Heart left ventricle (tissue), 16 donors: ENCODE measurements at regions not wholly inside any gene's neighbourhood (a gene's known extent, or its start where the extent isn't known, plus 50 kb on each side); places are given as distances from the start of the nearest gene placed in this dataset.

Source experiments
- ATAC-seq, 4 donors: fragments of 200-7000 bp; cut with Tn5 transposase; one replicate each; pipeline ENCODE4 v1.9.1; 2020 to 2022; ENCODE audit warnings: moderate library complexity in 4 of 4, mild to moderate bottlenecking in 3 of 4, moderate number of reproducible peaks in 1 of 4
- DNase-seq, 5 donors: peaks; one replicate each; pipeline ENCODE4 v3.0.0-alpha.2; 2020
- H3K27ac ChIP-seq, 12 donors: fragments of 200-600 bp; sonication (generic) in 4 of 12; one replicate each; pipeline versions ENCODE4 v1.5.0 to v1.8.0; 2016 to 2022; ENCODE audit warnings: mild to moderate bottlenecking in 2 of 12
- H3K27me3 ChIP-seq, 9 donors: fragments of 200-600 bp; sonication (generic) in 2 of 9; one replicate each; pipeline versions ENCODE4 v1.5.1 to v1.8.0; 2016 to 2022; ENCODE audit warnings: mild to moderate bottlenecking in 3 of 9
- H3K36me3 ChIP-seq, 9 donors: fragments of 200-600 bp; sonication (generic) in 2 of 9; one replicate each; pipeline versions ENCODE4 v1.5.0 to v1.8.0; 2018 to 2022; ENCODE audit warnings: mild to moderate bottlenecking in 2 of 9
- H3K4me1 ChIP-seq, 12 donors: fragments of 200-600 bp; sonication (generic) in 4 of 12; one replicate each; pipeline versions ENCODE4 v1.5.0 to v1.8.0; 2016 to 2022; ENCODE audit warnings: mild to moderate bottlenecking in 3 of 12
- H3K4me3 ChIP-seq, 12 donors: fragments of 200-600 bp; sonication (generic) in 4 of 12; one replicate each; pipeline versions ENCODE4 v1.5.0 to v1.8.0; 2017 to 2022; ENCODE audit warnings: mild to moderate bottlenecking in 9 of 12, moderate library complexity in 4 of 12
- H3K9me3 ChIP-seq, 12 donors: fragments of 200-600 bp; sonication (generic) in 4 of 12; one replicate each; pipeline versions ENCODE4 v1.5.0 to v1.8.0; 2016 to 2022; ENCODE audit warnings: mild to moderate bottlenecking in 1 of 12
- POLR2A ChIP-seq, 2 donors: fragments of 450-650 bp; IDR thresholded peaks; one replicate each; pipeline ENCODE4 v1.6.1; 2017; ENCODE audit warnings: antibody characterized with exemption in 2 of 2, mild to moderate bottlenecking in 2 of 2, moderate library complexity in 2 of 2
- WGBS, 4 donors: extraction: QIAGEN DNeasy Blood & Tissue Kit in 2 of 4; methylation state at CpG; one replicate each; pipeline versions ENCODE4 v1.1.5 to v1.1.7; 2013 to 2018; 5-methylcytosine and 5-hydroxymethylcytosine counted together
- intact Hi-C, 10 donors: fragments of 100-400 bp; cut with DNase I; formaldehyde crosslinking; loops; one replicate each; pipeline versions ENCODE4 v1.11.1 to v1.14.2; 2022
- TF ChIP-seq, protein P1 (sequence below), 12 donors: fragments of 200-600 bp; sonication (generic) in 4 of 12; IDR thresholded peaks; one replicate each; pipeline versions ENCODE4 v1.5.0 to v1.8.0; 2018 to 2022; ENCODE audit warnings: antibody characterized with exemption in 12 of 12, mild to moderate bottlenecking in 5 of 12
- donor health status: ischemic (EF 13 %, LVEDD 7.1; RV severe dilation, severe dysfunction).
- donor health status: healthy with polysubstance abuse.
- donor health status: DM: no; HTN: yes; CAD: no.
- donor health status: DM: no; HTN: no; CAD: no.
- donor health status: ischemic (EF 25% LVEDD 6.9; RV normal size, moderate dysfunction).
- donor health status: ischemic (EF 25% LVEDD 5.7; RV mildly dilated, moderate dysfunction).
- donor health status: healthy.
- donor health status: DM: yes; HTN: yes; CAD: no.
- donor health status: ischemic (EF 35%, LVEDD 5.7; RV mildly dilated, moderate dysfunction).
- donor health status: nonischemic (EF 11% LVEDD 7.7; RV severe dilation, severe dysfunction).
- donor health status: DM: yes; HTN: yes; CAD: no.
- donor health status: PGD.
- donor health status: ischemic (EF 29% LVEDD 5.4; RV normal size, mild dysfunction).
- donor health status: nonischemic (EF 23%, LVEDD 6.1; RV moderate dilation, normal function).

DNA sequence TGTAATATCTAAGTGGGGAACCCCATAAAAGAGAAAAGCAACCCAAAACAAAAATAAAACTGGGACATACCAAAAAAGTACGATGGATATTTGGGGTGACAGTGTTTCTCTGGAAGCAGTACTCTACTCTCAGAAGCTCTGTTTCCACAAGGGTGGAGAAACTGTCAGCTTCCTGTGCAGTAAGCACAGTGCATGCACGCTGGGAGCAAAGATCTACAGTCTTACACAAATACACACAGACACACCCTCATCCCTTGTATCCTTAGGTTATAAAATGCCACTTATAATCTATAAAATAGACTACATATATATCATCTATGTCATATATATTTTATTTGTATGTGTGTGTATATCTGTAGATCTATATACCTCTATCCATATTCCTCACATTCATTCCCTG lies 225.8 kb upstream of the SOX5 start:
- H3K4me1 ChIP-seq, result peaks cover 0 to 5% (median 0%) of the 10 kb centered on the region in 12 donors
- ATAC-seq, result no peak

GRCh38 chr12:24173067-24173466 lies 223.6 kb upstream of the SOX5 start:
- DNase-seq (no peak), ATAC-seq (no peak)
- Histone ChIP-seq H3K36me3 (no peaks in the 10 kb centered on the region), H3K9me3 (no peaks in the 10 kb centered on the region), H3K4me1 (peaks cover 0 to 5% (median 0%) of the 10 kb centered on the region in 12 donors), H3K27ac (no peak overlapping the region), H3K27me3 (no peaks in the 10 kb centered on the region), H3K4me3 (no peak overlapping the region)
- WGBS, 4 donors, result 70 to 81% (median 72%) methylated on average over 7 of the region's 7 CpGs
- intact Hi-C loops, result no loop called here
- TF ChIP-seq, protein P1, sequence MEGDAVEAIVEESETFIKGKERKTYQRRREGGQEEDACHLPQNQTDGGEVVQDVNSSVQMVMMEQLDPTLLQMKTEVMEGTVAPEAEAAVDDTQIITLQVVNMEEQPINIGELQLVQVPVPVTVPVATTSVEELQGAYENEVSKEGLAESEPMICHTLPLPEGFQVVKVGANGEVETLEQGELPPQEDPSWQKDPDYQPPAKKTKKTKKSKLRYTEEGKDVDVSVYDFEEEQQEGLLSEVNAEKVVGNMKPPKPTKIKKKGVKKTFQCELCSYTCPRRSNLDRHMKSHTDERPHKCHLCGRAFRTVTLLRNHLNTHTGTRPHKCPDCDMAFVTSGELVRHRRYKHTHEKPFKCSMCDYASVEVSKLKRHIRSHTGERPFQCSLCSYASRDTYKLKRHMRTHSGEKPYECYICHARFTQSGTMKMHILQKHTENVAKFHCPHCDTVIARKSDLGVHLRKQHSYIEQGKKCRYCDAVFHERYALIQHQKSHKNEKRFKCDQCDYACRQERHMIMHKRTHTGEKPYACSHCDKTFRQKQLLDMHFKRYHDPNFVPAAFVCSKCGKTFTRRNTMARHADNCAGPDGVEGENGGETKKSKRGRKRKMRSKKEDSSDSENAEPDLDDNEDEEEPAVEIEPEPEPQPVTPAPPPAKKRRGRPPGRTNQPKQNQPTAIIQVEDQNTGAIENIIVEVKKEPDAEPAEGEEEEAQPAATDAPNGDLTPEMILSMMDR (IDR thresholded peaks at IDR 0.05), result no peak
- TF ChIP-seq POLR2A (IDR thresholded peaks at IDR 0.05), result no peak

More for the DNA sequence above, 225.8 kb upstream of the SOX5 start:
- intact Hi-C loops, result loop anchor here in 1 of 10 donors (2.0 kb wide), 1 partner anchor 54 kb away; no protein-coding TSS in a partner anchor
- WGBS, 4 donors, result 66 to 81% (median 73%) methylated on average over 2 of the region's 2 CpGs
- Histone ChIP-seq H3K36me3 (no peaks in the 10 kb centered on the region), H3K9me3 (no peaks in the 10 kb centered on the region), H3K27me3 (no peaks in the 10 kb centered on the region), H3K4me3 (no peak overlapping the region), H3K27ac (no peak overlapping the region)
- no peak for DNase-seq
- TF ChIP-seq POLR2A (IDR thresholded peaks at IDR 0.05), result no peak
- TF ChIP-seq, protein P1 (IDR thresholded peaks at IDR 0.05), result no peak

DNA sequence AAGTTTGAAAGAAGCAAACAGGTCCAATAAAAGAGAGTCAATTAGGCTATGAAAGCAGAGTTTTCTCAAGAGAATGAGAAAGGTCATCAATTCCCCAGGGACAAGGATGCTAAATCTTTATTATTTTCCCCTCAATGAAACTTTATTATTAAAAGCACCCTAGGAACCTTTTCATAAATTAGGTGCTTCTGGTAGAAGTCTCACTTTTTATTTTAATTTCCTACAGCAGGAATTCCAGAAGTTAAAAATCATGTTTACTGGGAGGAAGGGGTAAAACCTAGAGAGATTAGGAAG lies 223.2 kb upstream of the SOX5 start:
- TF ChIP-seq POLR2A (IDR thresholded peaks at IDR 0.05), result no peak
- TF ChIP-seq, protein P1 (IDR thresholded peaks at IDR 0.05), result no peak
- H3K4me1 ChIP-seq, result peaks cover 0 to 5% (median 0%) of the 10 kb centered on the region in 12 donors

DNA sequence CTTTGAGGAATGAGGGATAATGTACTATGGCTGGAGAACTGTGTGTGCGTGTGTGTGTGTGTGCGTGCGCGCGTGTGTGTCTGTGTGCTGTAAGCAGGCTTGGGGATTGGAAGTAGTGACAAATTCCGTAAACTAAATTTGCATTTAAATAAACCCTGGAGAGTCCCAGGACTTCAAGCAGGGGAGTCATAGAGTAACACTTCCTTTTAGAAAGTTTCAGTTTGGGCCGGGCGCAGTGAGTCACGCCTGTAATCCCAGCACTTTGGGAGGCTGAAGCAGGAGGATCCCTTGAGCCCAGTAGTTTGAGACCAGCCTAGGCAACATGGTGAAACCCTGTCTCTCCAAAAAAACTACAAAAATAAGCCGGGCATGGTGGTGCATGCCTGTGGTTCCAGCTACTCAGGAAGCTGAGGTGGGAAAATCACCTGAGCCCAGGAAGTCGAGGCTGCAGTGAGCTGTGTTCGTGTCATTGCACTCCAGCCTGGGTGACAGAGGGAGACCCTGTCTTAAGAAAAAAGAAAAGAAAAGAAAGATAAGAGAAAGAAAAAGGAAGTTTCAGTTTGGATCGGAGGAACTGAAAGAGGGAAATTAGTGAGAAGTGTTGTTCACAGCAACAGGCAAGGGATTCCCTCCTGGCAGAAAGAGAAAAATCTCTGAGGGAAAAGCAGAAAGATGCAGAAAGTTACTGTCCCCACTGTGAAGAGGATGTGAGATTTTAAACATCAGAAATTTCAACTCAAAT lies 222.7 kb upstream of the SOX5 start:
- ATAC-seq, result no peak
- H3K4me3 ChIP-seq, result no peak overlapping the region
- no peaks in the 10 kb centered on the region for H3K36me3 ChIP-seq
- H3K27ac ChIP-seq, result no peak overlapping the region
- peaks cover 0 to 5% (median 0%) of the 10 kb centered on the region in 12 donors for H3K4me1 ChIP-seq
- no peaks in the 10 kb centered on the region for H3K27me3 ChIP-seq
- no peak for DNase-seq
- 76 to 86% (median 80%) methylated on average over 13 of the region's 13 CpGs for WGBS, 4 donors
- intact Hi-C loops, result no loop called here
- no peak for TF ChIP-seq POLR2A (IDR thresholded peaks at IDR 0.05)
- TF ChIP-seq, protein P1 (IDR thresholded peaks at IDR 0.05), result no peak
- H3K9me3 ChIP-seq, result no peaks in the 10 kb centered on the region

More for the DNA sequence above, 223.2 kb upstream of the SOX5 start:
- Histone ChIP-seq H3K27me3 (no peaks in the 10 kb centered on the region), H3K36me3 (no peaks in the 10 kb centered on the region), H3K27ac (no peak overlapping the region), H3K9me3 (no peaks in the 10 kb centered on the region), H3K4me3 (no peak overlapping the region)
- DNase-seq (no peak), ATAC-seq (no peak)
- intact Hi-C loops, result no loop called here
